GM12891 (cell line): ENCODE measurements at regions not wholly inside any gene's neighbourhood (a gene's known extent, or its start where the extent isn't known, plus 50 kb on each side); places are given as distances from the start of the nearest gene placed in this dataset.

Experiments
- POLR2A ChIP-seq: IDR thresholded peaks from 2 replicates; pipeline ENCODE4 v1.6.1; 2011; ENCODE audit warnings: low read depth, low read length, control low read depth
- POLR2AphosphoS5 ChIP-seq: IDR thresholded peaks from 2 replicates; pipeline ENCODE4 v1.6.1; 2011; ENCODE audit warnings: low read depth, low read length, control low read depth
- SPI1 ChIP-seq: IDR thresholded peaks from 2 replicates; pipeline ENCODE4 v1.6.1; 2011; ENCODE audit warnings: low read depth, low read length, control low read depth
- TAF1 ChIP-seq: IDR thresholded peaks from 2 replicates; pipeline ENCODE4 v1.6.1; 2011; ENCODE audit warnings: low read depth, low read length, control low read depth

- TF ChIP-seq POLR2A (no peak), TAF1 (no peak), POLR2AphosphoS5 (no peak), SPI1 (no peak)
These were observed 102.8 kb downstream of the NAV1 start for GRCh38 chr1:201641524-201642253.
